ENCODE measurements at regions not wholly inside any gene's neighbourhood (a gene's known extent, or its start where the extent isn't known, plus 50 kb on each side); places are given as distances from the start of the nearest gene placed in this dataset.

- no peak for TF ChIP-seq ATF3 (IDR thresholded peaks at IDR 0.05)
Observed at GRCh38 chr6:94600636-94601035, 976.7 kb upstream of the MANEA start (continued).

- H3K27ac ChIP-seq (ENCODE audit: low read depth in 1 of 2, low read length in 2 of 2): no peak overlapping the region
- TF ChIP-seq JUND (IDR thresholded peaks at IDR 0.05): no peak
- no peak for TF ChIP-seq NR2F2 (IDR thresholded peaks at IDR 0.05)
- no peak for TF ChIP-seq YY1 (IDR thresholded peaks at IDR 0.05)
- no peak for TF ChIP-seq CTCF (IDR thresholded peaks at IDR 0.05; ENCODE audit: low read depth, low read length, missing input control)
- no peak for TF ChIP-seq FOXA2 (IDR thresholded peaks at IDR 0.05)
- TF ChIP-seq ATF3 (IDR thresholded peaks at IDR 0.05): no peak
- H3K36me3 ChIP-seq (ENCODE audit: control insufficient read depth in 4 of 4, insufficient read depth in 3 of 4, low read depth in 1 of 4, low read length in 3 of 4): no peaks in the 10 kb centered on the region
- H3K4me1 ChIP-seq (ENCODE audit: control insufficient read depth in 4 of 4, insufficient read depth in 4 of 4, low read length in 3 of 4): no peaks in the 10 kb centered on the region
- no peak for DNase-seq (ENCODE audit: low spot score)
- WGBS: 69% methylated on average over 2 of the region's 2 CpGs
- H3K9ac ChIP-seq (ENCODE audit: low read depth in 1 of 2, low read length in 2 of 2): no peak overlapping the region
- no peaks in the 10 kb centered on the region for H3K9me3 ChIP-seq (ENCODE audit: control insufficient read depth in 4 of 4, low read length in 3 of 4)
- no peak overlapping the region for H3K4me3 ChIP-seq (ENCODE audit: low read depth in 1 of 3, low read length in 3 of 3)
- H3K27me3 ChIP-seq (ENCODE audit: control insufficient read depth in 4 of 4, insufficient read depth in 4 of 4, low read length in 3 of 4): no peaks in the 10 kb centered on the region
Observed at GRCh38 chr6:94597487-94597886, 979.8 kb upstream of the MANEA start.

GRCh38 chr6:94590416-94590815 lies 986.9 kb upstream of the MANEA start:
- 79% methylated on average over 6 of the region's 6 CpGs for WGBS
- Histone ChIP-seq H3K27ac (ENCODE audit: low read depth in 1 of 2, low read length in 2 of 2) (no peak overlapping the region), H3K4me3 (ENCODE audit: low read depth in 1 of 3, low read length in 3 of 3) (no peak overlapping the region), H3K27me3 (ENCODE audit: control insufficient read depth in 4 of 4, insufficient read depth in 4 of 4, low read length in 3 of 4) (no peaks in the 10 kb centered on the region), H3K36me3 (ENCODE audit: control insufficient read depth in 4 of 4, insufficient read depth in 3 of 4, low read depth in 1 of 4, low read length in 3 of 4) (no peaks in the 10 kb centered on the region), H3K9me3 (ENCODE audit: control insufficient read depth in 4 of 4, low read length in 3 of 4) (no peaks in the 10 kb centered on the region), H3K9ac (ENCODE audit: low read depth in 1 of 2, low read length in 2 of 2) (no peak overlapping the region), H3K4me1 (ENCODE audit: control insufficient read depth in 4 of 4, insufficient read depth in 4 of 4, low read length in 3 of 4) (no peaks in the 10 kb centered on the region)
- DNase-seq (ENCODE audit: low spot score): no peak
- TF ChIP-seq FOXA2 (IDR thresholded peaks at IDR 0.05): no peak
- TF ChIP-seq FOXA1 (IDR thresholded peaks at IDR 0.05): no peak
- no peak for TF ChIP-seq ATF3 (IDR thresholded peaks at IDR 0.05)
- TF ChIP-seq NR2F2 (IDR thresholded peaks at IDR 0.05): no peak
- no peak for TF ChIP-seq JUND (IDR thresholded peaks at IDR 0.05)
- TF ChIP-seq CTCF (IDR thresholded peaks at IDR 0.05; ENCODE audit: low read depth, low read length, missing input control): no peak
- no peak for TF ChIP-seq MAX (IDR thresholded peaks at IDR 0.05)
- no peak for TF ChIP-seq HNF4A (conservative IDR thresholded peaks at IDR 0.05)
- TF ChIP-seq GABPA (IDR thresholded peaks at IDR 0.05 in 1 of 2, conservative IDR thresholded peaks at IDR 0.05 in 1 of 2): no peak
- no peak for TF ChIP-seq YY1 (IDR thresholded peaks at IDR 0.05)
- no peak for TF ChIP-seq TAF1 (conservative IDR thresholded peaks at IDR 0.05)
- TF ChIP-seq HNF4G (IDR thresholded peaks at IDR 0.05): no peak
- no peak for TF ChIP-seq RAD21 (IDR thresholded peaks at IDR 0.05)
- TF ChIP-seq RXRA (IDR thresholded peaks at IDR 0.05): no peak
- no peak for TF ChIP-seq SP1 (IDR thresholded peaks at IDR 0.05)
- TF ChIP-seq EGR1 (IDR thresholded peaks at IDR 0.05; ENCODE audit: low read depth in 2 of 2): no peak
- TF ChIP-seq ZBTB33 (IDR thresholded peaks at IDR 0.05): no peak
